Right lobe of liver (tissue), 4 donors: ENCODE measurements at regions not wholly inside any gene's neighbourhood (a gene's known extent, or its start where the extent isn't known, plus 50 kb on each side); places are given as distances from the start of the nearest gene placed in this dataset.

Source experiments
- CTCF ChIP-seq, 4 donors: fragments of 200-600 bp in 3 of 4; fragments of 450-650 bp in 1 of 4; IDR thresholded peaks; one replicate each; pipeline versions ENCODE4 v1.5.1 to v1.8.0; 2016 to 2022; ENCODE audit warnings: antibody characterized with exemption in 4 of 4, mild to moderate bottlenecking in 2 of 4
- POLR2A ChIP-seq: fragments of 450-650 bp; IDR thresholded peaks from one replicate; pipeline ENCODE4 v1.6.1; 2017; ENCODE audit warnings: antibody characterized with exemption, mild to moderate bottlenecking
- donor health status: DM: no; HTN: no; CAD: no.
- donor health status: DM: no; HTN: no; CAD: no.
- donor health status: DM: no; HTN: yes; CAD: no.

- TF ChIP-seq CTCF (IDR thresholded peaks at IDR 0.05) (no peak), POLR2A (no peak)
Measured at GRCh38 chr22:47444746-47445065, 682.3 kb downstream of the TBC1D22A start.
